ENCODE measurements at regions not wholly inside any gene's neighbourhood (a gene's known extent, or its start where the extent isn't known, plus 50 kb on each side); places are given as distances from the start of the nearest gene placed in this dataset.

GRCh38 chr6:112786801-112787200 is 439.7 kb downstream of the RFPL4B start:
- Histone ChIP-seq H3K27me3 (ENCODE audit: insufficient read depth) (no peaks in the 10 kb centered on the region), H3K27ac (ENCODE audit: low read depth) (no peak overlapping the region), H3F3A (replicated peaks; ENCODE audit: low read depth) (no peaks in the 10 kb centered on the region), H4K20me1 (replicated peaks; ENCODE audit: insufficient read depth) (no peaks in the 10 kb centered on the region), H3K79me2 (replicated peaks; ENCODE audit: insufficient read depth) (no peaks in the 10 kb centered on the region), H3K4me3 (no peak overlapping the region), H3K4me2 (no peak overlapping the region), H2AFZ (no peak overlapping the region), H3K9me2 (ENCODE audit: insufficient read depth) (no peaks in the 10 kb centered on the region), H3K36me3 (ENCODE audit: insufficient read depth) (no peaks in the 10 kb centered on the region), H3K4me1 (ENCODE audit: insufficient read depth) (no peaks in the 10 kb centered on the region)
- ATAC-seq (no peak), DNase-seq (ENCODE audit: low spot score) (no peak)
- no peak overlapping the region for H3K27ac Mint-ChIP-seq
- no peaks in the 10 kb centered on the region for H3K27me3 Mint-ChIP-seq (ENCODE audit: insufficient read depth, low read depth, poor library complexity)
- no peak for TF ChIP-seq JUNB (IDR thresholded peaks at IDR 0.05; ENCODE audit: unreplicated experiment)
- TF ChIP-seq EZH2phosphoT487 (IDR thresholded peaks at IDR 0.05; ENCODE audit: unreplicated experiment), result no peak
- H3K36me3 Mint-ChIP-seq (ENCODE audit: low read depth), result no peaks in the 10 kb centered on the region
- no peaks in the 10 kb centered on the region for H3K4me1 Mint-ChIP-seq
- H3K4me3 Mint-ChIP-seq, result no peak overlapping the region
- H3K9me3 Mint-ChIP-seq, result no peaks in the 10 kb centered on the region

GRCh38 chr6:112787371-112787770 is 440.2 kb downstream of the RFPL4B start:
- ATAC-seq (no peak), DNase-seq (ENCODE audit: low spot score) (no peak)
- H3K27me3 ChIP-seq (ENCODE audit: insufficient read depth), result no peaks in the 10 kb centered on the region
- H3K4me1 ChIP-seq (ENCODE audit: insufficient read depth), result no peaks in the 10 kb centered on the region
- no peak overlapping the region for H2AFZ ChIP-seq
- Mint-ChIP-seq H3K9me3 (no peaks in the 10 kb centered on the region), H3K27me3 (ENCODE audit: insufficient read depth, low read depth, poor library complexity) (no peaks in the 10 kb centered on the region), H3K36me3 (ENCODE audit: low read depth) (no peaks in the 10 kb centered on the region), H3K4me1 (no peaks in the 10 kb centered on the region), H3K27ac (no peak overlapping the region), H3K4me3 (no peak overlapping the region)
- no peak overlapping the region for H3K4me2 ChIP-seq
- no peaks in the 10 kb centered on the region for H3K9me2 ChIP-seq (ENCODE audit: insufficient read depth)
- no peaks in the 10 kb centered on the region for H3F3A ChIP-seq (replicated peaks; ENCODE audit: low read depth)
- no peak overlapping the region for H3K27ac ChIP-seq (ENCODE audit: low read depth)
- TF ChIP-seq EZH2phosphoT487 (IDR thresholded peaks at IDR 0.05; ENCODE audit: unreplicated experiment), result no peak
- no peak for TF ChIP-seq ZNF462 (CRISPR knock-in tag; IDR thresholded peaks at IDR 0.05)
- TF ChIP-seq REST (IDR thresholded peaks at IDR 0.05; ENCODE audit: unreplicated experiment), result no peak
- TF ChIP-seq ZNF114 (CRISPR knock-in tag; IDR thresholded peaks at IDR 0.05), result no peak
- TF ChIP-seq STAT1 (IDR thresholded peaks at IDR 0.05; ENCODE audit: unreplicated experiment), result no peak
- no peak for TF ChIP-seq EZH2 (IDR thresholded peaks at IDR 0.05; ENCODE audit: low read depth, unreplicated experiment)
- no peak for TF ChIP-seq POLR2AphosphoS5 (IDR thresholded peaks at IDR 0.05; ENCODE audit: low read depth)
- no peak for TF ChIP-seq CREB1 (CRISPR knock-in tag; IDR thresholded peaks at IDR 0.05; ENCODE audit: low read depth)
- H3K36me3 ChIP-seq (ENCODE audit: insufficient read depth), result no peaks in the 10 kb centered on the region
- H3K4me3 ChIP-seq, result no peak overlapping the region
- H3K79me2 ChIP-seq (replicated peaks; ENCODE audit: insufficient read depth), result no peaks in the 10 kb centered on the region
- H4K20me1 ChIP-seq (replicated peaks; ENCODE audit: insufficient read depth), result no peaks in the 10 kb centered on the region
